ENCODE measurements at regions not wholly inside any gene's neighbourhood (a gene's known extent, or its start where the extent isn't known, plus 50 kb on each side); places are given as distances from the start of the nearest gene placed in this dataset.

DNA sequence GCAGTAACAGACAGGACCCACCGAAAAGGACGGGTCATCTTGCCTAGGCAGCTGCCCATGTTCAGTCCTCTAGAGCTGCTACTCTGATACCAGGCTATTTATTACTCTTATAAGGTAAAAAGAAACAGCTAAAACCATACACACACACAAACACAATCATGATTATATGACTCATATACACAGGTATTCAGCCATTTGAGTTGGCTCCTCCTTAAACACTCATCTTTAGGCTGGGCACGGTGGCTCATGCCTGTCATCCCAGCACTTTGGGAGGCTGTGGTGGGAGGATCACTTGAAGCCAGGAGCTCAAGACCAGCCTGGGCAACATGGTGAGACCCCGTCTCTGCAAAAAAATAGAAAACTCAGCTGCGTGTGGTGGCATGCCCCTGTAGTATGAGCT is 76.6 kb downstream of the F11 start:
- DNase-seq (ENCODE audit: extremely low read depth, low read depth), result no peak
- TF ChIP-seq, protein P1, sequence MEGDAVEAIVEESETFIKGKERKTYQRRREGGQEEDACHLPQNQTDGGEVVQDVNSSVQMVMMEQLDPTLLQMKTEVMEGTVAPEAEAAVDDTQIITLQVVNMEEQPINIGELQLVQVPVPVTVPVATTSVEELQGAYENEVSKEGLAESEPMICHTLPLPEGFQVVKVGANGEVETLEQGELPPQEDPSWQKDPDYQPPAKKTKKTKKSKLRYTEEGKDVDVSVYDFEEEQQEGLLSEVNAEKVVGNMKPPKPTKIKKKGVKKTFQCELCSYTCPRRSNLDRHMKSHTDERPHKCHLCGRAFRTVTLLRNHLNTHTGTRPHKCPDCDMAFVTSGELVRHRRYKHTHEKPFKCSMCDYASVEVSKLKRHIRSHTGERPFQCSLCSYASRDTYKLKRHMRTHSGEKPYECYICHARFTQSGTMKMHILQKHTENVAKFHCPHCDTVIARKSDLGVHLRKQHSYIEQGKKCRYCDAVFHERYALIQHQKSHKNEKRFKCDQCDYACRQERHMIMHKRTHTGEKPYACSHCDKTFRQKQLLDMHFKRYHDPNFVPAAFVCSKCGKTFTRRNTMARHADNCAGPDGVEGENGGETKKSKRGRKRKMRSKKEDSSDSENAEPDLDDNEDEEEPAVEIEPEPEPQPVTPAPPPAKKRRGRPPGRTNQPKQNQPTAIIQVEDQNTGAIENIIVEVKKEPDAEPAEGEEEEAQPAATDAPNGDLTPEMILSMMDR (IDR thresholded peaks at IDR 0.05; ENCODE audit: low read depth, low read length, missing control alignments), result no peak
- H3K4me3 ChIP-seq (replicated peaks; ENCODE audit: low read depth, low read length), result no peak overlapping the region

DNA sequence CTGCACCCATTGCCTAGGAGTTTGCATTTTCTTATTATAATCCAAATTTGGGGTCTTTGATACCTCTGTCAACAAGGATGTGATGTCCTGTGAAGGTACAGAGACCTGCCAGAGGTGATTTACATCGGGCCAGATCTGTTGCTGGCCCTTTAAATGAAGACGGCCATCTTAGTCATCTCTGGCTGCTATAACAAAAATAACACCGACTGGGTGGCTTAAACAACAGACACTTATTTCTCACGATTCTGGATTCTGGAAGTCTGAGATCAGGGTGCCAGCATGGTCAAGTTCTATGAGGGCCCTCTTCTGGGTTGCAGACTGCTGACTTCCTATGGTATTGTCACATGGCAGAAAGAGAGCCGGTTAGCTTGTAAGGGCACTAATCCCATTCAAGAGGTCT is 75.7 kb downstream of the F11 start:
- TF ChIP-seq, protein P1 (IDR thresholded peaks at IDR 0.05; ENCODE audit: low read depth, low read length, missing control alignments), result no peak

More for the DNA sequence above, 75.7 kb downstream of the F11 start:
- DNase-seq (ENCODE audit: extremely low read depth, low read depth), result no peak
- no peak overlapping the region for H3K4me3 ChIP-seq (replicated peaks; ENCODE audit: low read depth, low read length)

Data from HFF-Myc (cell line).